ENCODE measurements at regions not wholly inside any gene's neighbourhood (a gene's known extent, or its start where the extent isn't known, plus 50 kb on each side); places are given as distances from the start of the nearest gene placed in this dataset.

- Histone ChIP-seq H3K27me3 (ENCODE audit: insufficient read depth, low read length) (no peaks in the 10 kb centered on the region), H2AFZ (ENCODE audit: low read length, unreplicated experiment) (no peak overlapping the region), H3K4me1 (ENCODE audit: control insufficient read depth, insufficient read depth, low read length, unreplicated experiment) (peaks cover 4% of the 10 kb centered on the region), H3K79me2 (ENCODE audit: control insufficient read depth, insufficient read depth, low read length, unreplicated experiment) (no peaks in the 10 kb centered on the region), H3K27ac (ENCODE audit: low read depth, low read length) (no peak overlapping the region), H3K4me3 (ENCODE audit: low read depth, low read length) (no peak overlapping the region), H3K36me3 (ENCODE audit: insufficient read depth, low read length) (no peaks in the 10 kb centered on the region)
Measured at GRCh38 chr7:155224116-155224811, 73.4 kb upstream of the INSIG1 start.

GRCh38 chr7:155225095-155225494 lies 72.6 kb upstream of the INSIG1 start:
- Histone ChIP-seq H3K36me3 (ENCODE audit: insufficient read depth, low read length) (no peaks in the 10 kb centered on the region), H3K4me3 (ENCODE audit: low read depth, low read length) (no peak overlapping the region), H3K27me3 (ENCODE audit: insufficient read depth, low read length) (no peaks in the 10 kb centered on the region), H2AFZ (ENCODE audit: low read length, unreplicated experiment) (no peak overlapping the region), H3K27ac (ENCODE audit: low read depth, low read length) (no peak overlapping the region), H3K4me1 (ENCODE audit: control insufficient read depth, insufficient read depth, low read length, unreplicated experiment) (peaks cover 9% of the 10 kb centered on the region), H3K79me2 (ENCODE audit: control insufficient read depth, insufficient read depth, low read length, unreplicated experiment) (no peaks in the 10 kb centered on the region)

- H3K79me2 ChIP-seq (ENCODE audit: control insufficient read depth, insufficient read depth, low read length, unreplicated experiment) = no peaks in the 10 kb centered on the region
- no peaks in the 10 kb centered on the region for H3K36me3 ChIP-seq (ENCODE audit: insufficient read depth, low read length)
- H3K27me3 ChIP-seq (ENCODE audit: insufficient read depth, low read length) = no peaks in the 10 kb centered on the region
- H3K4me3 ChIP-seq (ENCODE audit: low read depth, low read length) = no peak overlapping the region
- H2AFZ ChIP-seq (ENCODE audit: low read length, unreplicated experiment) = no peak overlapping the region
- peaks cover 9% of the 10 kb centered on the region for H3K4me1 ChIP-seq (ENCODE audit: control insufficient read depth, insufficient read depth, low read length, unreplicated experiment)
- no peak overlapping the region for H3K27ac ChIP-seq (ENCODE audit: low read depth, low read length)
Measured at GRCh38 chr7:155225516-155225915, 72.2 kb upstream of the INSIG1 start.

DNA sequence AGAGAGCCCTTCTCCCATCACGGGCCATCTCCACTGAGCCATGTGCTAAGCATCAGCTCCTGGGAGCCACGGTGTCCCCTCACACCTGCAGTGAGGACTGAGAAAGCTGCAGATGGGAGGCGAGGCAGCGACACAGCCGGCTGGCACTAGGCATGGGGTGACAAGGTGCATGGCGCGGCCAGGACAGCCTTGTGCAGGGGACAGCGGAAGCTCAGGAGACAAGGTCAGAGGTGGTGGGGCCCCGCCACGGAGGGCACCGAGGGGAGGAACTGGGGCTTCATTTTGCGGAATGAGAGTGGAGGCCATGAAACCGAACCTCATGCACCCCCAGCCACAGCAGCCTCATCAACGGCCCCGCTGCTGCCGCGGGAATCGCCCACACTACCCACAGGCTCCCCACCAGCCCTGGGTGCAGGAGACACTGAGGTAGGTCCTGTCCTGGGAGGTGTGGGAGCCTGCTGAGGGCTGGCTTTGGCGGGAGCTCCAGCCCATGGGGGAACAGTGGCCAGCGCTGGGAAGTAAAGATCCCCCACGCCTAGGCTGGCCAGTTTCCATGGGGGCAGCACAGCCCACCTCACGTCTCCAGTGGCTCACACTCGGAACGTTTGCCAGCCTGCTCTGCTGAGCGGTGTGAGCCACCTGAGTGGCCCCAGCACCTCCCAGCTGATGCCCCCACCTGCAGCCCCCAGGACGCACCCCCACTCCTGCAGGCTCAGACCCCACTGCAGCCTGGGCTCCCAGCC lies 71.2 kb upstream of the INSIG1 start:
- Histone ChIP-seq H3K79me2 (ENCODE audit: control insufficient read depth, insufficient read depth, low read length, unreplicated experiment) (no peaks in the 10 kb centered on the region), H3K4me1 (ENCODE audit: control insufficient read depth, insufficient read depth, low read length, unreplicated experiment) (peaks cover 15% of the 10 kb centered on the region), H3K4me3 (ENCODE audit: low read depth, low read length) (no peak overlapping the region), H3K27me3 (ENCODE audit: insufficient read depth, low read length) (no peaks in the 10 kb centered on the region), H3K27ac (ENCODE audit: low read depth, low read length) (no peak overlapping the region), H3K36me3 (ENCODE audit: insufficient read depth, low read length) (no peaks in the 10 kb centered on the region), H2AFZ (ENCODE audit: low read length, unreplicated experiment) (no peak overlapping the region)

- H3K79me2 ChIP-seq (ENCODE audit: control insufficient read depth, insufficient read depth, low read length, unreplicated experiment) = no peaks in the 10 kb centered on the region
- no peaks in the 10 kb centered on the region for H3K36me3 ChIP-seq (ENCODE audit: insufficient read depth, low read length)
- H3K4me1 ChIP-seq (ENCODE audit: control insufficient read depth, insufficient read depth, low read length, unreplicated experiment) = peaks cover 13% of the 10 kb centered on the region
- no peak overlapping the region for H3K27ac ChIP-seq (ENCODE audit: low read depth, low read length)
- H2AFZ ChIP-seq (ENCODE audit: low read length, unreplicated experiment) = no peak overlapping the region
- H3K4me3 ChIP-seq (ENCODE audit: low read depth, low read length) = no peak overlapping the region
- no peaks in the 10 kb centered on the region for H3K27me3 ChIP-seq (ENCODE audit: insufficient read depth, low read length)
Measured at GRCh38 chr7:155227004-155227787, 70.5 kb upstream of the INSIG1 start.

GRCh38 chr7:155227788-155228458 lies 69.8 kb upstream of the INSIG1 start:
- Histone ChIP-seq H3K36me3 (ENCODE audit: insufficient read depth, low read length) (no peaks in the 10 kb centered on the region), H3K4me1 (ENCODE audit: control insufficient read depth, insufficient read depth, low read length, unreplicated experiment) (peaks cover 11% of the 10 kb centered on the region), H3K79me2 (ENCODE audit: control insufficient read depth, insufficient read depth, low read length, unreplicated experiment) (no peaks in the 10 kb centered on the region), H3K27me3 (ENCODE audit: insufficient read depth, low read length) (no peaks in the 10 kb centered on the region), H3K27ac (ENCODE audit: low read depth, low read length) (no peak overlapping the region), H2AFZ (ENCODE audit: low read length, unreplicated experiment) (no peak overlapping the region), H3K4me3 (ENCODE audit: low read depth, low read length) (no peak overlapping the region)

GRCh38 chr7:155228459-155228845 lies 69.2 kb upstream of the INSIG1 start:
- Histone ChIP-seq H3K4me3 (ENCODE audit: low read depth, low read length) (no peak overlapping the region), H3K4me1 (ENCODE audit: control insufficient read depth, insufficient read depth, low read length, unreplicated experiment) (peaks cover 11% of the 10 kb centered on the region), H3K36me3 (ENCODE audit: insufficient read depth, low read length) (no peaks in the 10 kb centered on the region), H3K27me3 (ENCODE audit: insufficient read depth, low read length) (no peaks in the 10 kb centered on the region), H2AFZ (ENCODE audit: low read length, unreplicated experiment) (no peak overlapping the region), H3K79me2 (ENCODE audit: control insufficient read depth, insufficient read depth, low read length, unreplicated experiment) (no peaks in the 10 kb centered on the region), H3K27ac (ENCODE audit: low read depth, low read length) (no peak overlapping the region)

DNA sequence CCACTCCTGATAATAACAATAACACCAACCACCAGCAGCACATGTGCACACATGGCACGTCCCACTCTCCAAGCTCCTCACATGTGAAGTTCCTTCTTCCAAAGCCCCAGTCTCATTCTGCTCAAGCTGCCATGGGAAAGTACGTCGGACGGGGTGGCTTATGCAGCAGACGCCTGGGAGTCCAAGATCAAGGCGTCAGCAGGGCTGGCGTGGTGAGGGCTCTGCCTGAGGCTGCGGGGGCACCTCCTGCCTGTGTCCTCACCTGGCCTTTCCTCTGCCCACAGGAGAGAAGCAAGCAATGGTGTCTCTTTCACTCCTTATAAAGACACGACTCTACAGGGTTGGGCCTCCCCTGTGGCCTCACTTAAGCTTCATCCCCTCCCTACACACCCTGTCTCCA lies 68.8 kb upstream of the INSIG1 start:
- H3K4me3 ChIP-seq (ENCODE audit: low read depth, low read length) = no peak overlapping the region
- H3K79me2 ChIP-seq (ENCODE audit: control insufficient read depth, insufficient read depth, low read length, unreplicated experiment) = no peaks in the 10 kb centered on the region
- no peaks in the 10 kb centered on the region for H3K36me3 ChIP-seq (ENCODE audit: insufficient read depth, low read length)
- H3K27ac ChIP-seq (ENCODE audit: low read depth, low read length) = no peak overlapping the region
- no peak overlapping the region for H2AFZ ChIP-seq (ENCODE audit: low read length, unreplicated experiment)
- no peaks in the 10 kb centered on the region for H3K27me3 ChIP-seq (ENCODE audit: insufficient read depth, low read length)
- peaks cover 11% of the 10 kb centered on the region for H3K4me1 ChIP-seq (ENCODE audit: control insufficient read depth, insufficient read depth, low read length, unreplicated experiment)

DNA sequence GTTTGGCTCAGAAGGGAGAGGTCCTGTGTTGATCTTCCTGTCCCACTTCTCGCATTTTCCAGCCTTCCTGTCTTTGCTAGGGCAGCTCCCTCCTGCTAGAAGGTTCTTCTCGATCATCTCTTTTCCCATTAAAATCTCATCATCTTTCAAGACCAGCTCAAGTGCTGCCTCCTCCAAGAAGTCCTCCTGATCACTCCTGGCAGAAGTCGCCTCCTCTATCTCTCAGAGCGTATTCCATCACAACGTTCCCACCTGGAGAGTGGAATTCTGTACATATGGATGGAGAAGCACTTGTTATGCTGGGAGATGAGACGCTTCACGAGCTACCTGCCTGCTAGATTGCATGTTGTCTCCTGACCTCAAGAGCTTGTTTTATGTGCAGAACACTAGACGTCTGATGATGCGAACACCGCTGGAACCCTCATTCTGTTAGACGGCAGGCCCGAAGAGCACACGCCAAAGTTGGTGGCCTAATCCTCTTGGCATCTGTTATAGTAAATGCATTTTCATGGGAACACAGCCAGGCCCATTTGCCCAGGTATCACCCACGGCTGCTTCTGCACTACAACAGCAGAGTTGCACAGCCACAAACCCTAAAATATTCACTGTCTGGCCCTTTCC lies 68.0 kb upstream of the INSIG1 start:
- Histone ChIP-seq H3K4me3 (ENCODE audit: low read depth, low read length) (no peak overlapping the region), H3K36me3 (ENCODE audit: insufficient read depth, low read length) (no peaks in the 10 kb centered on the region), H3K27ac (ENCODE audit: low read depth, low read length) (peak overlapping the region; percentile 62; the same call in 1 of the 2 replicates), H3K4me1 (ENCODE audit: control insufficient read depth, insufficient read depth, low read length, unreplicated experiment) (peaks cover 11% of the 10 kb centered on the region), H3K79me2 (ENCODE audit: control insufficient read depth, insufficient read depth, low read length, unreplicated experiment) (no peaks in the 10 kb centered on the region), H2AFZ (ENCODE audit: low read length, unreplicated experiment) (no peak overlapping the region), H3K27me3 (ENCODE audit: insufficient read depth, low read length) (no peaks in the 10 kb centered on the region)

DNA sequence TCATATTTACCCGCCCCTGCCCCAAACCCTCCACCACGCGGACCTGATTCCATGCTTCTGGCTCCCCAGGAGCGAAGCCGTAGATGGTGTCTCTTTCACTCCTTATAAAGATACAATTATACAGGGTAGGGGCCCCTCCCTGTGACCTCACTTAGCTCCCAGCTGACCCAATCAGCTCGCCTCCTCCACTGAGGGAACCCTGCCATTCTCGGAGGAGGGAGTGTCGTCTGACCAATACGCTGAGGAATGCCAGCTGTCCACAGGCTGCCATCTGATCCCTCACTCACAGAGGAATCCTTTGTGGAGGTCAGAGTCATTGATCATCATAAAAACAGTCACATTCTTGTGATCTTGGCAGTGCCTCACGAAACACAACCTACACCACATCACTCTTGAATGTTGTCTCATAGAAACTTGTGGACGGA lies 67.5 kb upstream of the INSIG1 start:
- Histone ChIP-seq H3K27ac (ENCODE audit: low read depth, low read length) (peak overlapping the region; percentile 62; the same call in 1 of the 2 replicates), H3K4me1 (ENCODE audit: control insufficient read depth, insufficient read depth, low read length, unreplicated experiment) (peaks cover 11% of the 10 kb centered on the region), H3K79me2 (ENCODE audit: control insufficient read depth, insufficient read depth, low read length, unreplicated experiment) (no peaks in the 10 kb centered on the region), H3K36me3 (ENCODE audit: insufficient read depth, low read length) (no peaks in the 10 kb centered on the region), H3K27me3 (ENCODE audit: insufficient read depth, low read length) (no peaks in the 10 kb centered on the region), H3K4me3 (ENCODE audit: low read depth, low read length) (no peak overlapping the region), H2AFZ (ENCODE audit: low read length, unreplicated experiment) (no peak overlapping the region)

Measured in ACC112 (cell line).